OCI-LY1 (cell line): ENCODE measurements at regions not wholly inside any gene's neighbourhood (a gene's known extent, or its start where the extent isn't known, plus 50 kb on each side); places are given as distances from the start of the nearest gene placed in this dataset.

ENCODE experiments used
- H2AFZ ChIP-seq: fragments of 200-600 bp; sonication (generic), shearing (Covaris generic); 2 replicates; pipeline ENCODE4 v1.6.0; 2014; ENCODE audit warnings: antibody characterized with exemption, mild to moderate bottlenecking, low read length
- H3F3A ChIP-seq: fragments of 200-600 bp; sonication (generic), shearing (Covaris generic); 2 replicates; pipeline ENCODE4 v1.6.0; 2014; ENCODE audit warnings: mild to moderate bottlenecking, antibody characterized with exemption, low read length, moderate library complexity; ENCODE audit not compliant: insufficient read depth
- H3K27ac ChIP-seq: fragments of 200-600 bp; sonication (generic); 2 replicates; pipeline ENCODE4 v1.5.1; 2014; ENCODE audit warnings: low read length, mixed run types, mild to moderate bottlenecking, low read depth; ENCODE audit not compliant: poor library complexity, severe bottlenecking
- H3K27me3 ChIP-seq: fragments of 200-600 bp; sonication (generic); 2 replicates; pipeline ENCODE4 v1.6.0; 2014; ENCODE audit warnings: antibody characterized with exemption, mild to moderate bottlenecking, low read length, moderate library complexity; ENCODE audit not compliant: insufficient read depth
- H3K36me3 ChIP-seq: fragments of 200-600 bp; sonication (generic); 2 replicates; pipeline ENCODE4 v1.6.1; 2014; ENCODE audit warnings: mild to moderate bottlenecking, antibody characterized with exemption, low read length, moderate library complexity, mixed read lengths; ENCODE audit not compliant: insufficient read depth
- H3K4me1 ChIP-seq: fragments of 200-600 bp; sonication (generic); 2 replicates; pipeline ENCODE4 v1.5.1; 2014; ENCODE audit warnings: mild to moderate bottlenecking, low read length, moderate library complexity; ENCODE audit not compliant: insufficient read depth, severe bottlenecking
- H3K4me2 ChIP-seq: fragments of 200-600 bp; sonication (generic), shearing (Covaris generic); 2 replicates; pipeline ENCODE4 v1.6.1; 2014; ENCODE audit warnings: low read length
- H3K4me3 ChIP-seq: fragments of 200-600 bp; sonication (generic); 2 replicates; pipeline ENCODE4 v1.5.1; 2014; ENCODE audit warnings: low read length, low read depth, mild to moderate bottlenecking, mixed read lengths; ENCODE audit not compliant: poor library complexity, severe bottlenecking
- H3K79me2 ChIP-seq: fragments of 200-600 bp; shearing (Covaris generic); 2 replicates; pipeline ENCODE4 v1.6.1; 2016; ENCODE audit warnings: mixed run types, low read length, mixed read lengths; ENCODE audit not compliant: insufficient read depth
- H3K9ac ChIP-seq: fragments of 200-600 bp; sonication (generic), shearing (Covaris generic); 2 replicates; pipeline ENCODE4 v1.6.1; 2014; ENCODE audit warnings: mild to moderate bottlenecking, low read length, mixed read lengths
- H3K9me2 ChIP-seq: fragments of 200-600 bp; sonication (generic), shearing (Covaris generic); 2 replicates; pipeline ENCODE4 v1.6.1; 2014; ENCODE audit warnings: low read depth, mild to moderate bottlenecking, low read length, mixed read lengths
- H3K9me3 ChIP-seq: fragments of 200-600 bp; shearing (Covaris generic); 2 replicates; pipeline ENCODE4 v1.6.1; 2014; ENCODE audit warnings: low read length, mixed read lengths
- H4K20me1 ChIP-seq: fragments of 200-600 bp; sonication (generic), shearing (Covaris generic); 2 replicates; pipeline ENCODE4 v1.6.0; 2016; ENCODE audit warnings: mild to moderate bottlenecking, low read length; ENCODE audit not compliant: insufficient read depth
- CTCF ChIP-seq: fragments of 200-600 bp; sonication (generic), shearing (Covaris generic); IDR thresholded peaks from 2 replicates; pipeline ENCODE4 v1.5.1; 2017; ENCODE audit warnings: mild to moderate bottlenecking, antibody characterized with exemption, low read length, moderate library complexity, mixed read lengths
- EZH2 ChIP-seq: fragments of 200-600 bp; sonication (generic), shearing (Covaris generic); IDR thresholded peaks from 2 replicates; pipeline ENCODE4 v1.8.0; 2017; ENCODE audit warnings: borderline replicate concordance, mixed run types, mild to moderate bottlenecking, antibody characterized with exemption, low read length, moderate library complexity, mixed read lengths

DNA sequence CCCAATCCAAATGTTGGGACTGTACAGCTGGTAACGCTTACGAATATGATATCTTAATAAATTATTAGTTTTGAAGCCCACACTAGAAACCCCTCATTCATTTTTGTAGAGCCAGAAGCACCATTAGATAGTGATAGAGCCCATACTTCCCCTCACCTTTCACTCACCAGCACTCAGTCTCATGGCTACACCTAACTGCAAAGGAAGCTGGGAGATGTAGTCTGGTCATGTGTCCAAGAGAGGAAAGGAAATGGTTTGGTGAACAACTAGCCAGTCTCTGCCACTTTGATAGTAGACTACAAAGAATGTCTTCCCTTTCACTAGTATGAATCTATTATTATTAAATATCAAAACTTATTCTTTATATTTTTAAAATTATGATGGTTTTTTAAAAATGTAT, 77.1 kb upstream of the EGFL6 start:
- H3K9me2 ChIP-seq, result no peaks in the 10 kb centered on the region
- H3K36me3 ChIP-seq, result no peaks in the 10 kb centered on the region
- no peak overlapping the region for H3K9ac ChIP-seq
- no peak overlapping the region for H2AFZ ChIP-seq
- no peaks in the 10 kb centered on the region for H3K9me3 ChIP-seq
- no peak overlapping the region for H3K27ac ChIP-seq
- H3K27me3 ChIP-seq, result no peaks in the 10 kb centered on the region
- no peak for TF ChIP-seq CTCF
- TF ChIP-seq EZH2, result no peak
- no peaks in the 10 kb centered on the region for H4K20me1 ChIP-seq
- H3K4me1 ChIP-seq, result peaks cover 15% of the 10 kb centered on the region
- no peak overlapping the region for H3K4me3 ChIP-seq
- H3K79me2 ChIP-seq, result no peaks in the 10 kb centered on the region
- no peak overlapping the region for H3K4me2 ChIP-seq
- no peaks in the 10 kb centered on the region for H3F3A ChIP-seq

GRCh38 chrX:13491061-13491460, 78.3 kb upstream of the EGFL6 start:
- Histone ChIP-seq H4K20me1 (no peaks in the 10 kb centered on the region), H3K4me2 (no peak overlapping the region), H2AFZ (no peak overlapping the region), H3K4me3 (no peak overlapping the region), H3F3A (no peaks in the 10 kb centered on the region), H3K9me3 (no peaks in the 10 kb centered on the region), H3K36me3 (no peaks in the 10 kb centered on the region), H3K9me2 (no peaks in the 10 kb centered on the region), H3K27me3 (no peaks in the 10 kb centered on the region), H3K4me1 (peaks cover 27% of the 10 kb centered on the region), H3K79me2 (no peaks in the 10 kb centered on the region), H3K9ac (no peak overlapping the region), H3K27ac (no peak overlapping the region)
- TF ChIP-seq CTCF, result no peak
- TF ChIP-seq EZH2, result no peak

DNA sequence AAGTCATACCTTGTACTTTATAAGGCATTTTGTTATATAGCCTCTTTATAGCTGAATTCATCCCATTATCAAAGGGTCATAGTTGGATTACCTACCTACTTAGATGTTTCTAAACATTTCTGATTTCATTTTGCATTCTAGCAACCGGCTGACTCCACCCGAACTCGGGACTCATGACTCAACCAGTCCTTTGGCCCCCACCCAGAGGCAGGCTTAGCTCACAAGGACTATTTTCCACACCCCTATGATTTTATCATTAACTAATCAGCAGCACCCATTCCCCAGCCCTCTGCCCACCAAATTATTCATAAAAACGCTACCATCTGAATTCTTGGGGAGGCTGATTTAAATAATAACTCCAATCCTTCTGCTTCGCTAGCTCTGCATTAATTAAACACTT, 79.9 kb upstream of the EGFL6 start:
- Histone ChIP-seq H3K9me3 (no peaks in the 10 kb centered on the region), H3K27me3 (no peaks in the 10 kb centered on the region), H2AFZ (no peak overlapping the region), H3K9me2 (no peaks in the 10 kb centered on the region), H3K4me3 (no peak overlapping the region), H3F3A (no peaks in the 10 kb centered on the region), H3K4me1 (peaks cover 36% of the 10 kb centered on the region), H3K27ac (no peak overlapping the region), H3K36me3 (no peaks in the 10 kb centered on the region), H3K79me2 (no peaks in the 10 kb centered on the region), H4K20me1 (no peaks in the 10 kb centered on the region), H3K4me2 (no peak overlapping the region), H3K9ac (no peak overlapping the region)
- TF ChIP-seq CTCF (no peak), EZH2 (no peak)
